ENCODE measurements at regions not wholly inside any gene's neighbourhood (a gene's known extent, or its start where the extent isn't known, plus 50 kb on each side); places are given as distances from the start of the nearest gene placed in this dataset.

- no peak for TF ChIP-seq ZNF589 (CRISPR knock-in tag; conservative IDR thresholded peaks at IDR 0.05)
Measured at GRCh38 chr5:26530305-26530704, 508.1 kb downstream of the CDH9 start (continued).

DNA sequence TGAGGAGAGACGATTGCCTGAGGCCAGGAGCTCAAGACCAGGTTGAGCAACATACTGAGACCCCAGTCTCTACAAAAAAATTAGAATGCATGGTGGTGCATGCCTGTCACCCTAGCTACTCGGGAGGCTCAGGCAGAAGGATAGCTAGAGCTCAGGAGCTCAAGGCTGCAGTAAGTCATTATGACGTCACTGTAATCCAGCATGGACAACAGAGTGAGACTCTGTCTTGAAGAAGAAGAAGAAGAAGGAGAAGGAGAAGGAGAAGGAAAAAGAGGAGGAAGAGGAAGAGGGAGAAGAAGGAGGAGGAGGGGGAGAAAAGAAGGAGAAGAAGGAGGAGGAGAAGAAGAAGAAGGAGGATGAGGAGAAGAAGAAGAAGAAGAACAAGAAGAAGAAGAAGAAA lies 519.1 kb downstream of the CDH9 start:
- no peak overlapping the region for H2AFZ ChIP-seq (ENCODE audit: low read length)
- WGBS (ENCODE audit: low lambda C conversion rate): 0% methylated on average over 3 of the region's 3 CpGs
- FAIRE-seq: no peak
- intact Hi-C loops (cut with micrococcal nuclease; ENCODE audit: unreplicated experiment) (no loop called here), in situ Hi-C loops (cut with HindIII; ENCODE audit: extremely low pct_ligation_motif_present, low pct_unique_long_range_greater_than_20kb) (no loop called here)
- DNase-seq (ENCODE audit: low spot score): no peak
- BruUV-seq (replicated peaks): no TSS peak
- no peak overlapping the region for H3K4me3 ChIP-seq (replicated peaks in 1 of 3; ENCODE audit: insufficient read depth in 1 of 3, low read depth in 2 of 3, low read length in 3 of 3)
- no peaks in the 10 kb centered on the region; the same call in 1 of the 2 replicates for H3K9me3 ChIP-seq (ENCODE audit: low read length)
- no peaks in the 10 kb centered on the region for H4K20me1 ChIP-seq (ENCODE audit: insufficient read depth, low read length)
- no peak overlapping the region for H3K4me2 ChIP-seq (ENCODE audit: low read depth, low read length)
- no peak for ATAC-seq
- ChIA-PET POLR2A (no interaction called here), CTCF (ENCODE audit: low intra/inter-chr PET ratio, low total read pairs) (no interaction called here)
- no peaks in the 10 kb centered on the region for H3K4me1 ChIP-seq (ENCODE audit: insufficient read depth, low read length)
- H3K36me3 ChIP-seq (replicated peaks in 1 of 2; ENCODE audit: control insufficient read depth in 1 of 2, insufficient read depth in 2 of 2, low read length in 2 of 2): no peaks in the 10 kb centered on the region
- H3K9ac ChIP-seq (ENCODE audit: insufficient read depth, low read depth, low read length): no peak overlapping the region
- H3K79me2 ChIP-seq (ENCODE audit: insufficient read depth, low read length): no peaks in the 10 kb centered on the region
- no peak overlapping the region for H3K27ac ChIP-seq (ENCODE audit: extremely low read length, insufficient read depth, low read length)
- TF ChIP-seq CREB1 (IDR thresholded peaks at IDR 0.05): peak; percentile 97
- TF ChIP-seq CREB1 (CRISPR knock-in tag; IDR thresholded peaks at IDR 0.05): no peak
- TF ChIP-seq TBX2 (CRISPR knock-in tag; IDR thresholded peaks at IDR 0.05; ENCODE audit: borderline replicate concordance): no peak
- TF ChIP-seq ATF7 (IDR thresholded peaks at IDR 0.05): peak; percentile 99
- no peak for TF ChIP-seq ATF7 (CRISPR knock-in tag; IDR thresholded peaks at IDR 0.05)
- H3K27me3 ChIP-seq (ENCODE audit: control insufficient read depth in 1 of 2, insufficient read depth in 2 of 2, low read length in 2 of 2): no peaks in the 10 kb centered on the region

DNA sequence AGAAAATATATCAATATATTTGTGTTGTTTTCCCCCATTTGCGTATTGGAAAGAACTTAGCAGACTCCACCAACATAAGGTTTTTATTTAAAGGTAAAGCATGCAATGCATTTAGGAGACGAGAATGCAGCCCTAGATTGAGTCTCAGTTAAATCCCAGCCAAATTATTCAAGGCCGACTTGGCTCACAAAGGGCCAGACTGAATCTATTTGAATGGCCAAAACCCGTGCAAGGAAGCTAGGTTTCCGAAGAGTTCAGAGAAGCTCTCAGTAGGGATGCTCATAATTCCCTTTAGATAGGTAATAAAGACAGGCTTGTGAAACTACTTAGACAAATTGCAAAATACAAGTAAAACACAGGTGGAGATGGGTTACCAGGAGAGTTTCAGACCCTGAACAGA lies 520.3 kb downstream of the CDH9 start:
- H4K20me1 ChIP-seq (ENCODE audit: insufficient read depth, low read length): no peaks in the 10 kb centered on the region
- intact Hi-C loops (cut with micrococcal nuclease; ENCODE audit: unreplicated experiment) (no loop called here), in situ Hi-C loops (cut with HindIII; ENCODE audit: extremely low pct_ligation_motif_present, low pct_unique_long_range_greater_than_20kb) (no loop called here)
- FAIRE-seq (no peak), DNase-seq (ENCODE audit: low spot score) (no peak), ATAC-seq (no peak)
- no peaks in the 10 kb centered on the region; the same call in 1 of the 2 replicates for H3K9me3 ChIP-seq (ENCODE audit: low read length)
- no peak overlapping the region for H3K9ac ChIP-seq (ENCODE audit: insufficient read depth, low read depth, low read length)
- 0% methylated on average over 5 of the region's 5 CpGs for WGBS (ENCODE audit: low lambda C conversion rate)
- no peak overlapping the region for H3K4me2 ChIP-seq (ENCODE audit: low read depth, low read length)
- H3K79me2 ChIP-seq (ENCODE audit: insufficient read depth, low read length): no peaks in the 10 kb centered on the region
- H3K27ac ChIP-seq (ENCODE audit: extremely low read length, insufficient read depth, low read length): no peak overlapping the region
- POLR2A ChIA-PET: no interaction called here
- no peaks in the 10 kb centered on the region for H3K36me3 ChIP-seq (replicated peaks in 1 of 2; ENCODE audit: control insufficient read depth in 1 of 2, insufficient read depth in 2 of 2, low read length in 2 of 2)
- no peak overlapping the region for H3K4me3 ChIP-seq (replicated peaks in 1 of 3; ENCODE audit: insufficient read depth in 1 of 3, low read depth in 2 of 3, low read length in 3 of 3)
- no TSS peak for BruUV-seq (replicated peaks)
- CTCF ChIA-PET (ENCODE audit: low intra/inter-chr PET ratio, low total read pairs): no interaction called here
- no peak overlapping the region for H2AFZ ChIP-seq (ENCODE audit: low read length)
- H3K27me3 ChIP-seq (ENCODE audit: control insufficient read depth in 1 of 2, insufficient read depth in 2 of 2, low read length in 2 of 2): no peaks in the 10 kb centered on the region
- no peaks in the 10 kb centered on the region for H3K4me1 ChIP-seq (ENCODE audit: insufficient read depth, low read length)
- TF ChIP-seq THAP8 (CRISPR knock-in tag; IDR thresholded peaks at IDR 0.05; ENCODE audit: borderline replicate concordance): no peak
- TF ChIP-seq SP2 (CRISPR knock-in tag; IDR thresholded peaks at IDR 0.05): no peak
- no peak for TF ChIP-seq RERE (CRISPR knock-in tag; IDR thresholded peaks at IDR 0.05; ENCODE audit: low read depth)
- TF ChIP-seq MYNN (CRISPR knock-in tag; IDR thresholded peaks at IDR 0.05; ENCODE audit: low read depth): no peak
- no peak for TF ChIP-seq ZNF260 (CRISPR knock-in tag; IDR thresholded peaks at IDR 0.05; ENCODE audit: borderline replicate concordance, low read depth)
